ENCODE measurements at regions not wholly inside any gene's neighbourhood (a gene's known extent, or its start where the extent isn't known, plus 50 kb on each side); places are given as distances from the start of the nearest gene placed in this dataset.

GRCh38 chr2:18797133-18797845, 207.9 kb upstream of the NT5C1B start:
- H3K27ac ChIP-seq (ENCODE audit: insufficient read depth, low read length) = no peak overlapping the region
- H2AK9ac ChIP-seq (replicated peaks; ENCODE audit: low read depth, low read length, poor library complexity) = no peak overlapping the region
- no peak overlapping the region for H3K4me3 ChIP-seq (ENCODE audit: insufficient read depth, low read depth, low read length)
- no peaks in the 10 kb centered on the region for H3K9me1 ChIP-seq (ENCODE audit: insufficient read depth, low read length)
- no TSS peak for BruUV-seq (replicated peaks)
- H3K18ac ChIP-seq (ENCODE audit: low read depth, low read length) = no peak overlapping the region
- no peaks in the 10 kb centered on the region for H4K20me1 ChIP-seq (ENCODE audit: insufficient read depth, low read length)
- no peaks in the 10 kb centered on the region for H3K27me3 ChIP-seq (ENCODE audit: control insufficient read depth, insufficient read depth, low read length)
- H2BK120ac ChIP-seq (ENCODE audit: low read depth, low read length) = no peak overlapping the region
- no peak for ATAC-seq (ENCODE audit: low read depth)
- H2AK5ac ChIP-seq (ENCODE audit: low read depth, low read length) = no peak overlapping the region
- no peak overlapping the region for H3K14ac ChIP-seq (replicated peaks; ENCODE audit: low read depth, low read length)
- H2BK20ac ChIP-seq (ENCODE audit: low read depth, low read length) = no peak overlapping the region
- no peak overlapping the region for H3K56ac ChIP-seq (ENCODE audit: extremely low read depth, insufficient read depth, low read length)
- dilution Hi-C loops (cut with HindIII; ENCODE audit: low sequenced_read_pairs, unreplicated experiment) (no loop called here), in situ Hi-C loops (cut with MboI; ENCODE audit: low sequenced_read_pairs) (no loop called here), intact Hi-C loops (cut with micrococcal nuclease) (no loop called here)
- no peak overlapping the region for H3K9ac ChIP-seq (ENCODE audit: low read depth, low read length)
- H4K8ac ChIP-seq (ENCODE audit: low read depth in 2 of 2, low read length in 2 of 2) = no peak overlapping the region
- TF ChIP-seq MXI1 (IDR thresholded peaks at IDR 0.05; ENCODE audit: borderline replicate concordance, low read depth, low read length) (no peak), USF2 (IDR thresholded peaks at IDR 0.05; ENCODE audit: low read depth, low read length) (no peak), FOS (IDR thresholded peaks at IDR 0.05; ENCODE audit: low read depth, low read length) (no peak), CEBPB (IDR thresholded peaks at IDR 0.05; ENCODE audit: low read depth, low read length) (no peak), RCOR1 (IDR thresholded peaks at IDR 0.05; ENCODE audit: insufficient replicate concordance, low read length) (no peak), RAD21 (IDR thresholded peaks at IDR 0.05; ENCODE audit: low read length) (no peak), SMC3 (IDR thresholded peaks at IDR 0.05; ENCODE audit: low read depth, low read length) (no peak), ELK1 (IDR thresholded peaks at IDR 0.05; ENCODE audit: borderline replicate concordance, low read depth, low read length) (no peak), CTCF (conservative IDR thresholded peaks at IDR 0.05; ENCODE audit: low read depth, low read length) (no peak), NFE2L2 (IDR thresholded peaks at IDR 0.05; ENCODE audit: low read depth, low read length) (no peak), MAFK (IDR thresholded peaks at IDR 0.05; ENCODE audit: low read depth, low read length) (no peak), POLR2A (IDR thresholded peaks at IDR 0.05; ENCODE audit: low read depth, low read length) (no peak), CHD1 (IDR thresholded peaks at IDR 0.05; ENCODE audit: low read depth, low read length) (no peak), RFX5 (IDR thresholded peaks at IDR 0.05; ENCODE audit: low read depth, low read length) (no peak)
- ChIA-PET CTCF (no interaction called here), POLR2A (ENCODE audit: unreplicated experiment) (no interaction called here)
- no peaks in the 10 kb centered on the region for H3K79me1 ChIP-seq (ENCODE audit: low read depth in 1 of 2, low read length in 2 of 2)
- H3K23ac ChIP-seq (ENCODE audit: low read depth, low read length) = no peak overlapping the region
- no peaks in the 10 kb centered on the region for H3K9me3 ChIP-seq (ENCODE audit: control insufficient read depth, insufficient read depth, low read length)
- H3K36me3 ChIP-seq (ENCODE audit: control insufficient read depth, insufficient read depth, low read length) = no peaks in the 10 kb centered on the region
- H3K4ac ChIP-seq (ENCODE audit: low read depth, low read length) = no peak overlapping the region
- WGBS, 2 experiments (ENCODE audit: extremely low coverage in 2 of 2, insufficient read length in 1 of 2) = no CpG with 5 or more reads among the region's 3 CpGs
- no peak overlapping the region for H2AFZ ChIP-seq (replicated peaks; ENCODE audit: low read length, poor library complexity)
- no peak overlapping the region for H2BK5ac ChIP-seq (ENCODE audit: low read depth, low read length, poor library complexity, severe bottlenecking)
- no peak overlapping the region for H4K5ac ChIP-seq (ENCODE audit: low read depth, low read length)
- peaks cover 3% of the 10 kb centered on the region; the same call in 1 of the 2 replicates for H3K4me1 ChIP-seq (ENCODE audit: control insufficient read depth, insufficient read depth, low read length)
- H3K4me2 ChIP-seq (ENCODE audit: low read depth, low read length) = no peak overlapping the region
- H4K91ac ChIP-seq (ENCODE audit: insufficient read depth, low read depth, low read length) = no peak overlapping the region
- DNase-seq = no peak
- H2BK15ac ChIP-seq (ENCODE audit: low read depth, low read length) = no peak overlapping the region

All from IMR-90 (cell line).